HG03342 (cell line): ENCODE measurements at regions not wholly inside any gene's neighbourhood (a gene's known extent, or its start where the extent isn't known, plus 50 kb on each side); places are given as distances from the start of the nearest gene placed in this dataset.
A peak's percentile ranks its signal among the peaks of the same experiment; 100 is the strongest.

Experiments
- ATAC-seq: cut with Tn5 transposase; IDR thresholded peaks from one replicate; pipeline ENCODE4 v1.9.1; 2021; ENCODE audit warnings: mild to moderate bottlenecking, moderate library complexity; ENCODE audit not compliant: unreplicated experiment

- no peak for ATAC-seq
Measured at GRCh38 chr4:18077808-18078207, 56.3 kb upstream of the LCORL start.

GRCh38 chr4:18075823-18076433 lies 54.4 kb upstream of the LCORL start:
- peak; percentile 81 for ATAC-seq

GRCh38 chr4:18071894-18072293 lies 50.3 kb upstream of the LCORL start:
- ATAC-seq, result no peak
